ENCODE measurements at regions not wholly inside any gene's neighbourhood (a gene's known extent, or its start where the extent isn't known, plus 50 kb on each side); places are given as distances from the start of the nearest gene placed in this dataset.

DNA sequence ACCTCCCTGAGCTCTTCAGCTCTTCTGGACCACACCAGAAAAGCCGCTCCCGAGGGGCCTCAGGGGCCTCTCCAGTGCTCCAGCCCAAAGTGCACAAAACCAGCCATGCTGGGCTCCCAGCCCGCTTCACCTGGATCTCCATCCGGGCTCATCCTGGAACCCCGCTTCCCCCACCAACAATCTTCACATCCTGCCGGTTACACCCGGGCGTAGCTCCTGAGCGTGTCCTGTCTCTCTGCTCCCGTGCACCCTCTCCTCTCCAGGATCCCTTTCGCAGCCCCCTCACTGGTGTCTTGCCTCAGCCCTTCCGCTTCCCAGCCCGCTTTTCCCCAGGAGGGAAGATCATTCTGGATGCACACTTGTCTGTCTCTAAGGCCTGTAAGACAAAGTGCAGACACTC, 123.7 kb upstream of the GLI2 start:
- TF ChIP-seq POLR2A (IDR thresholded peaks at IDR 0.05) (no peak), CTCF (IDR thresholded peaks at IDR 0.05) (no peak), POLR2AphosphoS5 (IDR thresholded peaks at IDR 0.05; ENCODE audit: insufficient read depth in 1 of 2, low read depth in 1 of 2) (no peak)

Measured in vagina (tissue), 2 donors.